ENCODE measurements at regions not wholly inside any gene's neighbourhood (a gene's known extent, or its start where the extent isn't known, plus 50 kb on each side); places are given as distances from the start of the nearest gene placed in this dataset.

DNA sequence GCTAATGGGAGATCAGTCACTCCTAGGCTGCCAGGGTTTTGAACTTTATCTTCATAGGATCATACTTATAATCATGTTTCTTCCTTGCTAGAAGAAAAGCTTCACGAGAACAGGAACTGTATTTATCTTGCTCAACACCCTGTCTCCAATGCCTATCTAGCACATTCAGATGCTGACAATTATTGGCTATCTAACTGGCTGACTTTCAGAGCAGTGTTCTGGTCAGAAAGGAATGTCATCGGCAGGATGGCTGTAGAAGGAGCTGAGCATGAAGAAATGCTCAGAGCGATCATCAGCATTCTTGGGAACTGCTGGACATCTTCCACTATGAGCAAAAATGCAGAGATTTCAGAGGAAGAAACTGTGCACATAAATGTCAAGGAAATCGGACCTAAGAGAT, 628.0 kb upstream of the NRSN1 start:
- no peaks in the 10 kb centered on the region for H3K27me3 Mint-ChIP-seq (ENCODE audit: unreplicated experiment)
- H3K4me1 Mint-ChIP-seq (ENCODE audit: low read depth, unreplicated experiment) = peaks cover 16% of the 10 kb centered on the region
- TF ChIP-seq CTCF (IDR thresholded peaks at IDR 0.05; ENCODE audit: partially characterized antibody, unreplicated experiment) = no peak
- H3K9me3 Mint-ChIP-seq (ENCODE audit: unreplicated experiment) = peaks cover 1% of the 10 kb centered on the region
- no peak for DNase-seq
- no peak overlapping the region for H3K4me3 Mint-ChIP-seq (ENCODE audit: unreplicated experiment)
- H3K36me3 Mint-ChIP-seq (ENCODE audit: unreplicated experiment) = no peaks in the 10 kb centered on the region
- no peak overlapping the region for H3K27ac Mint-ChIP-seq (ENCODE audit: unreplicated experiment)

DNA sequence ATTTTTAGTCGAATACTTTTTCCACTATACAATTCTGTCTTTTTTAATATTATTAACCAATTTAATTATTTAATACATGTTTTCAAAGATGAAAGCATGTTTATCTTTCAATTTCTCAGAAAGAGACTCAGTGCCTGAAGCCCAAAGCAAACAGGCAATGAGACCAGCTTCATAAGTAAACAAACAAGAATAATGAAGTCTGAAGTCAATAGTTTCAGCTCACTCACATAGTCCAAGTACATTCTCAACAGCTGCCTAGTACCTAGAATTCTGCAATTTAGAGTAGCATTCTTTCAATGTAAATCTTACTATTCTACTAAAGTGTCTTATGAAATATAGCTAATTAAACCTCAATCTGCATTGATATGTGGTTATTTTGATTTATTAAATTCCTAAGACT, 626.5 kb upstream of the NRSN1 start:
- Mint-ChIP-seq H3K27me3 (ENCODE audit: unreplicated experiment) (no peaks in the 10 kb centered on the region), H3K9me3 (ENCODE audit: unreplicated experiment) (no peaks in the 10 kb centered on the region), H3K4me1 (ENCODE audit: low read depth, unreplicated experiment) (peaks cover 12% of the 10 kb centered on the region), H3K27ac (ENCODE audit: unreplicated experiment) (no peak overlapping the region), H3K4me3 (ENCODE audit: unreplicated experiment) (no peak overlapping the region), H3K36me3 (ENCODE audit: unreplicated experiment) (no peaks in the 10 kb centered on the region)
- TF ChIP-seq CTCF (IDR thresholded peaks at IDR 0.05; ENCODE audit: partially characterized antibody, unreplicated experiment) = no peak
- DNase-seq = no peak

DNA sequence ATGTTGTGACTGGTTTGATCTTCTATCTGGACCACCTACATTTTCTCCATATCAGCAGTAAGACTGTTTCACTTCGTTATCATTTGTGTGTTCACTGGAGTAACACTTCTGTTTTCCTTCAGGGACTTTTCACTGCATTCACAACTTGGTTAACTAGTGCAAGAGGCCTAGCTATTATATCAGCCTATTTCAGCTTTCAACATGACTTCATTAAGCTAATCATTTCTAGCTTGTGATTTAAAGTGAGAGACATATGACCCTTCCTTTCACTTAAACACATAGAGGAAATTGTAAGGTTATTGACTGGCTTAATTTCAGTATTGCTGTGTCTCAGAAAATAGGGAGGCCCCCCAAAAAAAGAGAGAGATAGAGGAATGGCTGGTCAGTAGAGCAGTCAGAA, 622.8 kb upstream of the NRSN1 start:
- DNase-seq = no peak
- Mint-ChIP-seq H3K36me3 (ENCODE audit: unreplicated experiment) (no peaks in the 10 kb centered on the region), H3K4me1 (ENCODE audit: low read depth, unreplicated experiment) (peaks cover 12% of the 10 kb centered on the region), H3K9me3 (ENCODE audit: unreplicated experiment) (no peaks in the 10 kb centered on the region), H3K27me3 (ENCODE audit: unreplicated experiment) (no peaks in the 10 kb centered on the region), H3K4me3 (ENCODE audit: unreplicated experiment) (no peak overlapping the region), H3K27ac (ENCODE audit: unreplicated experiment) (no peak overlapping the region)
- TF ChIP-seq CTCF (IDR thresholded peaks at IDR 0.05; ENCODE audit: partially characterized antibody, unreplicated experiment) = no peak

GRCh38 chr6:23505026-23505425, 621.0 kb upstream of the NRSN1 start:
- Mint-ChIP-seq H3K9me3 (ENCODE audit: unreplicated experiment) (no peaks in the 10 kb centered on the region), H3K27ac (ENCODE audit: unreplicated experiment) (no peak overlapping the region), H3K36me3 (ENCODE audit: unreplicated experiment) (no peaks in the 10 kb centered on the region)

More at GRCh38 chr6:23505026-23505425, 621.0 kb upstream of the NRSN1 start:
- H3K4me1 Mint-ChIP-seq (ENCODE audit: low read depth, unreplicated experiment) = peaks cover 5% of the 10 kb centered on the region
- H3K27me3 Mint-ChIP-seq (ENCODE audit: unreplicated experiment) = no peaks in the 10 kb centered on the region
- DNase-seq = no peak
- no peak overlapping the region for H3K4me3 Mint-ChIP-seq (ENCODE audit: unreplicated experiment)
- no peak for TF ChIP-seq CTCF (IDR thresholded peaks at IDR 0.05; ENCODE audit: partially characterized antibody, unreplicated experiment)
